EH (cell line): ENCODE measurements at regions not wholly inside any gene's neighbourhood (a gene's known extent, or its start where the extent isn't known, plus 50 kb on each side); places are given as distances from the start of the nearest gene placed in this dataset.

Experiments used
- DNase-seq: peaks from one replicate; pipeline ENCODE4 v3.0.0-alpha.2; 2015; ENCODE audit warnings: low read depth

DNA sequence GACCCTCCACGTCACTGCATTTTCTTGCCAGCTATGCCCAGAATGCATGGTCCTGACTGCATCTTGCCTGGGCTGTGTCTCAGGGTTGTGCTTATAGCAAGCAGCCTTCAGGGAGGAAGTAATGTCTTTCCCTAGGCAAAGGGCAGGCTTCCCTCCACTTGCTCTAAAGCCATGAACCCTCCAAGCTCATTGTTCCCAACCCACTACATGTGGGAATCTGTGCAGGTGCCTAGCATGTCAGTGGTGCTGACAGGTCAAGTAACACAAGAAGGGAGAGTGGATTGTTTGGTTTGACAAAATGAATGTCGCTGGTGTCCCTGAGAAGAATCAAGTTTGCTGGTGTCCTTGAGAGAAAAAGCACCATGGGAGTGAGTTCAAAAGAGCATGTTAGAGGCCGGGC is 53.9 kb upstream of the UCN3 start:
- DNase-seq = no peak

DNA sequence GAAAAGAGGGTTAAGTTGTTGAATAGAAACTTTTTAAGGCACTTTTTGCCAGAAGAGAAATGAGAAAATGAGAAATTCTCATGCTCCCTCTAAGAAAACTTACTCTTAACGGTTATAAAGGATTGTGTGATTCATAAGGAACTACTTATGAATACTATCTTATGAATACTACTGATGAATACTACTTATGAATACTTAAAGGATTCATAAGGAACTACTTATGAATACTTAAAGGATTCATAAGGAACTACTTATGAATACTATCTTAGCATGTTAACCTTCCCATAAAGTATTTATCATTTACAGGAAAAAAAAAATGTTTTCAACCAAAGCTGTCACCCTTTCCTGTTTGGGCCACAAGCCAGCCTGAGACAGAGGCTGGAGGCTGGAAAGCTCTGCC is 53.1 kb upstream of the UCN3 start:
- no peak for DNase-seq

DNA sequence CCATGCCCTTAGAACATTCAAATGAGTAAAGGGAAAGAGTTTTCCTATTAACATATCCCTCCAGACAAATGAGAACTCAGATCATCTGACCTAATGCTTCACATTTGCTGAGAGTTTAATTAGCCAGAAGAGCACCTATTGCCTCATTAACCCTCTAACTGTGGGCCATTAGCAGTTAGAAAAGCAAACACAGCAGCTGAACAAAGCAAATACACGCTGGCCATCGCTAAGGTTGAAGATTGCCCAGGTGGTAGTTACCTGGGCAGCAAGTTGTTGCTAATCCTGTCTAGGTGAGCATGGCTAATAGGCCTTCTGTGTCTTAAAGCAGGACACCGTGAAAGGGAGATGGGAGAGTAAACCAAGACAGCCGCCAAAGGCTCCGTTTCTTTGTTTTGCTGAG is 49.9 kb upstream of the UCN3 start:
- DNase-seq = no peak
